Body of pancreas (tissue), 4 donors: ENCODE measurements at regions not wholly inside any gene's neighbourhood (a gene's known extent, or its start where the extent isn't known, plus 50 kb on each side); places are given as distances from the start of the nearest gene placed in this dataset.

Experiments
- CTCF ChIP-seq, 7 experiments: fragments of 450-650 bp in 4 of 7; fragments of 200-600 bp in 3 of 7; sonication (generic) in 3 of 7; IDR thresholded peaks; one replicate each; pipeline ENCODE4 v1.5.1; 2016 to 2019; ENCODE audit warnings: antibody characterized with exemption in 7 of 7
- POLR2A ChIP-seq, 3 donors: fragments of 450-650 bp; IDR thresholded peaks; one replicate each; pipeline ENCODE4 v1.6.1; 2016; ENCODE audit warnings: antibody characterized with exemption in 3 of 3, mild to moderate bottlenecking in 2 of 3

GRCh38 chr2:20539133-20539719, 92.4 kb downstream of the RHOB start:
- TF ChIP-seq POLR2A (IDR thresholded peaks at IDR 0.05), result no peak
- no peak for TF ChIP-seq CTCF (IDR thresholded peaks at IDR 0.05)
